ENCODE measurements at regions not wholly inside any gene's neighbourhood (a gene's known extent, or its start where the extent isn't known, plus 50 kb on each side); places are given as distances from the start of the nearest gene placed in this dataset.

DNA sequence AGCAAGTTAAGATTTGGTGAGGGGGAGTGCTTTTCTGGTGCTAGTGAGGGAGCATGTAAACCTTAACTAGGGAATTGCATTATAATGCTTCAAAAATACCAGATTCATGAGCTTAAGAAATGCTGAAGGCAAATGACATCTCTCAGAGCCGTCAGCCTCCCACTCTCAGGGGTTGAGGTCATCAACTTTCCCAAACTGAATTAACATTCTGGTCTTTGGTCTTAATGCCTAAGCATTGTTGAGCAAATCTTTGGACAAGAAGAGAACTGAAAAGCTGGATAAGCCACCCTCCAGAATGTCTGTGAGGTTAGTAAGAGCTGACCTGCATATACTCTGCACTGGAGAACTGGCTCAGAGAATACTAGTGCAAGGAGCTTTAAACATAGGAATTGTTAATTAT lies 124.9 kb upstream of the GAP43 start:
- intact Hi-C loops (cut with DNase I; ENCODE audit: low total_unique reads), result no loop called here
- no peak for DNase-seq (ENCODE audit: low spot score in 2 of 2)
- 78 to 80% methylated on average over 1 of the region's 1 CpG for WGBS, 2 donors
- no peak for TF ChIP-seq POLR2A (IDR thresholded peaks at IDR 0.05)
- TF ChIP-seq, protein P1, sequence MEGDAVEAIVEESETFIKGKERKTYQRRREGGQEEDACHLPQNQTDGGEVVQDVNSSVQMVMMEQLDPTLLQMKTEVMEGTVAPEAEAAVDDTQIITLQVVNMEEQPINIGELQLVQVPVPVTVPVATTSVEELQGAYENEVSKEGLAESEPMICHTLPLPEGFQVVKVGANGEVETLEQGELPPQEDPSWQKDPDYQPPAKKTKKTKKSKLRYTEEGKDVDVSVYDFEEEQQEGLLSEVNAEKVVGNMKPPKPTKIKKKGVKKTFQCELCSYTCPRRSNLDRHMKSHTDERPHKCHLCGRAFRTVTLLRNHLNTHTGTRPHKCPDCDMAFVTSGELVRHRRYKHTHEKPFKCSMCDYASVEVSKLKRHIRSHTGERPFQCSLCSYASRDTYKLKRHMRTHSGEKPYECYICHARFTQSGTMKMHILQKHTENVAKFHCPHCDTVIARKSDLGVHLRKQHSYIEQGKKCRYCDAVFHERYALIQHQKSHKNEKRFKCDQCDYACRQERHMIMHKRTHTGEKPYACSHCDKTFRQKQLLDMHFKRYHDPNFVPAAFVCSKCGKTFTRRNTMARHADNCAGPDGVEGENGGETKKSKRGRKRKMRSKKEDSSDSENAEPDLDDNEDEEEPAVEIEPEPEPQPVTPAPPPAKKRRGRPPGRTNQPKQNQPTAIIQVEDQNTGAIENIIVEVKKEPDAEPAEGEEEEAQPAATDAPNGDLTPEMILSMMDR (IDR thresholded peaks at IDR 0.05), result no peak
- no peak overlapping the region for H3K4me3 ChIP-seq (ENCODE audit: low read depth, poor library complexity, severe bottlenecking)

DNA sequence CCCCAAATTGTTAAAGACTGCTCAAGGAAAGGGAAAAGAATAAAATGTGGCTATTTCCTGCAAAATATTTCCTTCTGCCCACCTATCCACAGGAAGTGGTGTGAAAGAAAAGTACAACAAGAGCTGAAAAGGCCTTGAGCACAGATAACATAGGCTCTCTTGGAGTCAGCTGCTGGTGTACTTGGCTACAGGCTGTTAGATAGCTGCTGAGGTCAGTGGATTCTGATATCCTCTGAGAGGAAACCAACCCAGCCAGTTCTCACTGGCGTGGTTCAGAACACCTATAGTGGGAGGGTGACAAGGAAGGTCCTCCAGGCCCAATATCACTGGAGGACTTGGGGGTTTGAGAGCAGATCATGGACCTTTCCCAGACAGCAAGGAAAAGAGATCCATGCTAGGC lies 124.4 kb upstream of the GAP43 start:
- no peak overlapping the region for H3K4me3 ChIP-seq (ENCODE audit: low read depth, poor library complexity, severe bottlenecking)
- TF ChIP-seq POLR2A (IDR thresholded peaks at IDR 0.05), result no peak
- TF ChIP-seq, protein P1 (IDR thresholded peaks at IDR 0.05), result no peak
- no peak for DNase-seq (ENCODE audit: low spot score in 2 of 2)
- WGBS, 2 donors, result 56 to 60% methylated on average over 1 of the region's 1 CpG
- intact Hi-C loops (cut with DNase I; ENCODE audit: low total_unique reads), result no loop called here

DNA sequence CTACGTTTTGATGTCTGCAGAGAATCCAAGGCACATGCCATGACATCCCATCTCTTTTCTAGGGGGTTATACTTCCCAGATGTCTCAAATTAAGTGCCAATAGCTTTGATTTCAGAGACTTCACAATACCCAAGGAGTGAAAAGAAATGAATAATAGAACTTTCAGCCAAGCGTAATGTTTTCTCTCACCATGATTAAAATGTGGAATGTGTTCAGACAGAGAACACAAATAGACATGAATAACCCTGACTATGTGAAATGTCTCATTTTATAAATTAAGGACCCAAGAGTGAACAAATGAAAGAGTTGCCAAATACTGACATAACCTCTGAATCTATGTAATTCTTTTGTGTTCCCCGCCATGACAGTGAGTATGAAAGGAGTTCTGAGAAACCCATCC lies 123.6 kb upstream of the GAP43 start:
- TF ChIP-seq POLR2A (IDR thresholded peaks at IDR 0.05), result no peak
- TF ChIP-seq, protein P1 (IDR thresholded peaks at IDR 0.05), result no peak
- DNase-seq (ENCODE audit: low spot score in 2 of 2), result no peak
- WGBS, 2 donors, result 92 to 95% methylated on average over 3 of the region's 3 CpGs
- no peak overlapping the region for H3K4me3 ChIP-seq (ENCODE audit: low read depth, poor library complexity, severe bottlenecking)
- intact Hi-C loops (cut with DNase I; ENCODE audit: low total_unique reads), result no loop called here

DNA sequence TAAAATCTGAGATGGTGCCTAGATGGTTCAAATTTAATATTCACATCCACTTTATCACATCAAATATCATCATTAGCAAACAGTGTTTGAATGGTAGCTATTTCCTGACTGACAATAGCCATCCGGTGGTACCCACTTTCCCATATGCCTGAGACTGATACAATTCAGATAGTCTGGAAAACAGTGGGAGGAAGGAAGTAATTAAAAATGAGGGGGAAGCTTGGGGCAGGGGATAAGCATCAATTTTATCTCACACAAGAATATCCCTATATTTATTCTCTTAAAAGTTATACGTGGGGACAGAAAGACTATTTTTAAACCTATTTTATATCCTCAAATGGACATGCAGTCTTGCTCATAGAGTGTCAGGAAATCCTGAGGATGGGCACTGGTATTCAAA lies 122.5 kb upstream of the GAP43 start:
- intact Hi-C loops (cut with DNase I; ENCODE audit: low total_unique reads), result no loop called here
- DNase-seq (ENCODE audit: low spot score in 2 of 2), result no peak
- H3K4me3 ChIP-seq (ENCODE audit: low read depth, poor library complexity, severe bottlenecking), result no peak overlapping the region
- WGBS, 2 donors, result 49 to 61% methylated on average over 2 of the region's 2 CpGs
- no peak for TF ChIP-seq POLR2A (IDR thresholded peaks at IDR 0.05)
- TF ChIP-seq, protein P1 (IDR thresholded peaks at IDR 0.05), result no peak

DNA sequence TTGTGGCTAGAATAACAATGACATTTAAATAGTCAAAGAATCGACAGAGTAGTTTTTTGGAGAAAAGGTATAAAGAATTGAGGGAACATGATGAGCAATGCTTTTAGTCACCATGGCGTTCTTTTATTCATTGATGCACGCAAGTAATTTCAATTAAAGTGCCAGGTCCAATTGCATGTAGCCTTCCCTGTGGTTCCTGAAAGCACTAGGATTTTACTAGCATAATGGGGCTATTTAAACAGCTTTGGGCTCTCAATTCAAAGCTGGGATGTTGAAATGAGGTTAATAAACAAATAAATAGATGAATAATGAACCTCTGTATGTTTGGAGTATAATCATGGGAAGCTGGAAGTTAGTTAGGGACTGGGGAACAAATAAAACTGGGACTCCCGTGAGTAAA lies 121.2 kb upstream of the GAP43 start:
- WGBS, 2 donors, result 88% methylated on average over 4 of the region's 4 CpGs
- no peak for DNase-seq (ENCODE audit: low spot score in 2 of 2)
- no peak overlapping the region for H3K4me3 ChIP-seq (ENCODE audit: low read depth, poor library complexity, severe bottlenecking)
- intact Hi-C loops (cut with DNase I; ENCODE audit: low total_unique reads), result no loop called here
- TF ChIP-seq POLR2A (IDR thresholded peaks at IDR 0.05), result no peak
- TF ChIP-seq, protein P1 (IDR thresholded peaks at IDR 0.05), result no peak

DNA sequence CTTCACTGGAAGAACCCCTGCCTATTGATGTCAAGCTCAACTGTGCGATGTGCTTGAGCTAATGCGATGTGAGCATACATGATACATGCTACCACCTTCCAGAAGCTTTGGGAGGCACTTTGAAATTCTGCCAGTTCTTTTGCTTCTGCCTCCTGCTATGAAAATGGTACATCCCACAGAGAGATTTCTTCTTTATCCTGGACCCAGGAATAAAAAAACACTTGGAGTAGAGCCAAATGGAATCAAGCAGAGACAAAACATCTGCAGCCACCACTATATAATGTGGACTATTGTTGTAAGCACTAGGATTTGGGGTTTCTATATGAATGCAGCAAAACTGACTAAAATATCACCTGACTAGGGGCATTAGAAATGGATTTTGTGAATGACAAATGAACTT lies 119.9 kb upstream of the GAP43 start:
- 44 to 98% methylated on average over 2 of the region's 2 CpGs for WGBS, 2 donors
- DNase-seq (ENCODE audit: low spot score in 2 of 2), result no peak
- intact Hi-C loops (cut with DNase I; ENCODE audit: low total_unique reads), result no loop called here

More for the DNA sequence above, 119.9 kb upstream of the GAP43 start:
- H3K4me3 ChIP-seq (ENCODE audit: low read depth, poor library complexity, severe bottlenecking), result no peak overlapping the region
- TF ChIP-seq, protein P1 (IDR thresholded peaks at IDR 0.05), result no peak
- no peak for TF ChIP-seq POLR2A (IDR thresholded peaks at IDR 0.05)
